NCI-H446 (cell line): ENCODE measurements at regions not wholly inside any gene's neighbourhood (a gene's known extent, or its start where the extent isn't known, plus 50 kb on each side); places are given as distances from the start of the nearest gene placed in this dataset.

Experiments
- DNase-seq, 2 experiments: peaks; one replicate each; lab custom pipeline; 2025; lab: John Stamatoyannopoulos, UW

- DNase-seq, result no peak
Observed at GRCh38 chr7:97620495-97620894, 111.4 kb upstream of the TAC1 start.

- no peak for DNase-seq
Observed at GRCh38 chr7:97623333-97623732, 108.6 kb upstream of the TAC1 start.

- DNase-seq, result no peak
Observed at GRCh38 chr7:97630116-97630515, 101.8 kb upstream of the TAC1 start.

GRCh38 chr7:97635622-97636021 lies 96.3 kb upstream of the TAC1 start:
- DNase-seq, result no peak

GRCh38 chr7:97639036-97639435 lies 92.8 kb upstream of the TAC1 start:
- DNase-seq, result no peak

- no peak for DNase-seq
Observed at GRCh38 chr7:97659363-97660045, 72.4 kb upstream of the TAC1 start.

GRCh38 chr7:97667359-97667758 lies 64.5 kb upstream of the TAC1 start:
- DNase-seq, result no peak

- no peak for DNase-seq
Observed at GRCh38 chr7:97671571-97671970, 60.3 kb upstream of the TAC1 start.

- DNase-seq, result no peak
Observed at GRCh38 chr7:97680622-97681021, 51.3 kb upstream of the TAC1 start.
